DOHH2 (cell line): ENCODE measurements at regions not wholly inside any gene's neighbourhood (a gene's known extent, or its start where the extent isn't known, plus 50 kb on each side); places are given as distances from the start of the nearest gene placed in this dataset.

Source experiments
- CTCF ChIP-seq: fragments of 200-600 bp; sonication (generic); IDR thresholded peaks from one replicate; pipeline ENCODE4 v1.5.1; 2014; ENCODE audit warnings: antibody characterized with exemption, mild to moderate bottlenecking, low read depth, low read length; ENCODE audit not compliant: poor library complexity, severe bottlenecking
- EZH2phosphoT487 ChIP-seq: fragments of 200-600 bp; sonication (generic); IDR thresholded peaks from 2 replicates; pipeline ENCODE4 v1.6.1; 2017; ENCODE audit warnings: borderline replicate concordance, mild to moderate bottlenecking, antibody characterized with exemption, low read length, moderate library complexity, mixed read lengths

- no peak for TF ChIP-seq CTCF
- TF ChIP-seq EZH2phosphoT487: no peak
Observed at GRCh38 chr20:24236201-24236600, 233.2 kb upstream of the SYNDIG1 start.
